ENCODE measurements at regions not wholly inside any gene's neighbourhood (a gene's known extent, or its start where the extent isn't known, plus 50 kb on each side); places are given as distances from the start of the nearest gene placed in this dataset.

DNA sequence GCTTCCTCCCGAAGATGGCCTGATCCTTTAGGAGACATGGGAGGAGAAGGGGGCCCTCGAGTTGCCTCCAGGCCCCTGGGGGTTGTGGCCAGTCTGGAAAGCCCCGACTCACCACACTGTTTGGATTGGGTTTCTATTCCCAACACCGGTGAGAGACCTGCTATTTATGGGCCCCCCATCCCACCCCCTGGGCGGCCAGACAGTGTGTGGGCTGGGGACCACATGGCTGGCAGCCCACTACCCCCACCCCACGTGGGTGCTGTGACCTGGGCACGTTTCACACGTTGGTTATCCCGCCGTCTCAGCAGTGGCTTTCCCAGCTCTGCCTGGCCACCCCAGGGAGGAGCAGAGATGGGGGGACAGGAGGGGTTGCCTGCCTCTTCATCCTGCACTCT lies 116.1 kb downstream of the VEGFA start:
- ChIA-PET POLR2A (ENCODE audit: unreplicated experiment) (no interaction called here), CTCF (no interaction called here)
- Histone ChIP-seq H3K4me1 (replicated peaks; ENCODE audit: insufficient read depth) (peaks cover 2% of the 10 kb centered on the region; the same call in 1 of the 2 replicates), H3K27me3 (ENCODE audit: insufficient read depth, low read depth) (no peaks in the 10 kb centered on the region), H3K79me2 (ENCODE audit: low read depth) (no peaks in the 10 kb centered on the region), H3K36me3 (ENCODE audit: low read depth) (no peaks in the 10 kb centered on the region), H2AFZ (no peak overlapping the region), H3K9me3 (ENCODE audit: insufficient read depth, low read depth) (no peaks in the 10 kb centered on the region), H3F3A (ENCODE audit: insufficient read depth, low read depth) (peaks cover 6% of the 10 kb centered on the region; the same call in 1 of the 2 replicates), H3K9me2 (ENCODE audit: insufficient read depth) (no peaks in the 10 kb centered on the region), H3K4me3 (no peak overlapping the region), H3K27ac (no peak overlapping the region), H3K4me2 (no peak overlapping the region), H4K20me1 (ENCODE audit: insufficient read depth) (no peaks in the 10 kb centered on the region)
- no peak for TF ChIP-seq EZH2 (IDR thresholded peaks at IDR 0.05; ENCODE audit: low read depth)
- TF ChIP-seq, protein P1, sequence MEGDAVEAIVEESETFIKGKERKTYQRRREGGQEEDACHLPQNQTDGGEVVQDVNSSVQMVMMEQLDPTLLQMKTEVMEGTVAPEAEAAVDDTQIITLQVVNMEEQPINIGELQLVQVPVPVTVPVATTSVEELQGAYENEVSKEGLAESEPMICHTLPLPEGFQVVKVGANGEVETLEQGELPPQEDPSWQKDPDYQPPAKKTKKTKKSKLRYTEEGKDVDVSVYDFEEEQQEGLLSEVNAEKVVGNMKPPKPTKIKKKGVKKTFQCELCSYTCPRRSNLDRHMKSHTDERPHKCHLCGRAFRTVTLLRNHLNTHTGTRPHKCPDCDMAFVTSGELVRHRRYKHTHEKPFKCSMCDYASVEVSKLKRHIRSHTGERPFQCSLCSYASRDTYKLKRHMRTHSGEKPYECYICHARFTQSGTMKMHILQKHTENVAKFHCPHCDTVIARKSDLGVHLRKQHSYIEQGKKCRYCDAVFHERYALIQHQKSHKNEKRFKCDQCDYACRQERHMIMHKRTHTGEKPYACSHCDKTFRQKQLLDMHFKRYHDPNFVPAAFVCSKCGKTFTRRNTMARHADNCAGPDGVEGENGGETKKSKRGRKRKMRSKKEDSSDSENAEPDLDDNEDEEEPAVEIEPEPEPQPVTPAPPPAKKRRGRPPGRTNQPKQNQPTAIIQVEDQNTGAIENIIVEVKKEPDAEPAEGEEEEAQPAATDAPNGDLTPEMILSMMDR (conservative IDR thresholded peaks at IDR 0.05): no peak
- no TSS peak for BruUV-seq (replicated peaks)
- no peak for DNase-seq
- intact Hi-C loops (cut with micrococcal nuclease; ENCODE audit: unreplicated experiment): no loop called here

GRCh38 chr6:43885399-43886066 lies 115.5 kb downstream of the VEGFA start:
- Histone ChIP-seq H3K4me2 (no peak overlapping the region), H3K79me2 (ENCODE audit: low read depth) (no peaks in the 10 kb centered on the region), H2AFZ (no peak overlapping the region), H3K4me3 (no peak overlapping the region), H3K27me3 (ENCODE audit: insufficient read depth, low read depth) (no peaks in the 10 kb centered on the region), H3K4me1 (replicated peaks; ENCODE audit: insufficient read depth) (peaks cover 8% of the 10 kb centered on the region; the same call in 1 of the 2 replicates), H3K9me3 (ENCODE audit: insufficient read depth, low read depth) (no peaks in the 10 kb centered on the region), H3K27ac (no peak overlapping the region), H4K20me1 (ENCODE audit: insufficient read depth) (no peaks in the 10 kb centered on the region), H3K36me3 (ENCODE audit: low read depth) (no peaks in the 10 kb centered on the region), H3K9me2 (ENCODE audit: insufficient read depth) (no peaks in the 10 kb centered on the region), H3F3A (ENCODE audit: insufficient read depth, low read depth) (peaks cover 6% of the 10 kb centered on the region; the same call in 1 of the 2 replicates)
- DNase-seq: no peak
- intact Hi-C loops (cut with micrococcal nuclease; ENCODE audit: unreplicated experiment): no loop called here
- no TSS peak for BruUV-seq (replicated peaks)
- POLR2A ChIA-PET (ENCODE audit: unreplicated experiment): no interaction called here
- TF ChIP-seq, protein P1 (conservative IDR thresholded peaks at IDR 0.05): no peak
- no peak for TF ChIP-seq EZH2 (IDR thresholded peaks at IDR 0.05; ENCODE audit: low read depth)
- CTCF ChIA-PET: no interaction called here

GRCh38 chr6:43884652-43885022 lies 114.6 kb downstream of the VEGFA start:
- no peaks in the 10 kb centered on the region for H3K79me2 ChIP-seq (ENCODE audit: low read depth)
- no peaks in the 10 kb centered on the region for H3K9me2 ChIP-seq (ENCODE audit: insufficient read depth)
- no peaks in the 10 kb centered on the region for H3K9me3 ChIP-seq (ENCODE audit: insufficient read depth, low read depth)
- no peaks in the 10 kb centered on the region for H3K36me3 ChIP-seq (ENCODE audit: low read depth)
- TF ChIP-seq EZH2 (IDR thresholded peaks at IDR 0.05; ENCODE audit: low read depth): no peak
- TF ChIP-seq, protein P1 (conservative IDR thresholded peaks at IDR 0.05): no peak
- H2AFZ ChIP-seq: no peak overlapping the region
- CTCF ChIA-PET: no interaction called here
- POLR2A ChIA-PET (ENCODE audit: unreplicated experiment): no interaction called here
- no peak overlapping the region for H3K4me3 ChIP-seq
- no peak overlapping the region for H3K27ac ChIP-seq
- H3K4me1 ChIP-seq (replicated peaks; ENCODE audit: insufficient read depth): peaks cover 8% of the 10 kb centered on the region; the same call in 1 of the 2 replicates
- intact Hi-C loops (cut with micrococcal nuclease; ENCODE audit: unreplicated experiment): no loop called here
- H4K20me1 ChIP-seq (ENCODE audit: insufficient read depth): no peaks in the 10 kb centered on the region
- BruUV-seq (replicated peaks): no TSS peak
- H3K4me2 ChIP-seq: no peak overlapping the region
- H3K27me3 ChIP-seq (ENCODE audit: insufficient read depth, low read depth): no peaks in the 10 kb centered on the region
- peaks cover 6% of the 10 kb centered on the region; the same call in 1 of the 2 replicates for H3F3A ChIP-seq (ENCODE audit: insufficient read depth, low read depth)
- no peak for DNase-seq

All from PC-9 (cell line).